HG02943 (cell line): ENCODE measurements at regions not wholly inside any gene's neighbourhood (a gene's known extent, or its start where the extent isn't known, plus 50 kb on each side); places are given as distances from the start of the nearest gene placed in this dataset.

Experiments
- ATAC-seq: cut with Tn5 transposase; IDR thresholded peaks from one replicate; pipeline ENCODE4 v1.9.1; 2021; ENCODE audit warnings: mild to moderate bottlenecking, low read depth, moderate library complexity; ENCODE audit not compliant: unreplicated experiment

DNA sequence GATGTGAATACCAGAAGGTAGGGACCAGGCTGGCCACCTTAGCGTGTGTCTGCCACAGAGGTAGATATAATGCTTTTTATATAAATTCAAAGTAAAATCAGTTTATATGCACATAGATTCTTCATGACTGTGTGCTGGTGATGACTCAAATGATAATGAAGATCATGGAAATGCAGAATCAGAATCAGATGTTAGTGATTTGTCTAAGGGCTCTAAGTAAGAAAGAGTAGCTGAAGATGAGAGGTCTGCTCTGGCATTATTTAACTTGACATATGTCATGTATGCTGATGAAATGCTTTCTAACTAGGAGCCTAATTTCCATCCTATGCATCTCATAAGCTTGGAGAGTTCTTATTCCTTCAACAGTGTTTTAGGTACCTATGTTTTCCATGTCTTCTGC, 50.3 kb upstream of the DPH6 start:
- no peak for ATAC-seq

DNA sequence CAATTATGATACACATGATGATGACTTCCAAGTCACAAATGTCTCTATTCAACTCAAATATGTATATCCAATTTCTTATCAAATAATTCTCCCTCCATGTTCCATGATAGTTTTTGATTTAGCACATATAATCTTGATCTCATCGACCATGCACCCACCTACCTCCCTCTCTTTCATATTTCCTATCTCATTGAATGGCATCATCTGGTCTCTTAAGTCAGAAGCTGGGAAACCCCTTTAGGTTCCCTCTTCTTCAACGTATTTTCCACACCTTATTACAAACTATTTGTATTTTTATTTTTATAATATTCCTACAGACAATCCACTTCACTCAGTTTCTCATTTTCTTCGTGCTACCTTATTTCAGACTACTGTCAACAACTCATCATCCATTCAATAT, 56.9 kb upstream of the DPH6 start:
- ATAC-seq, result no peak

DNA sequence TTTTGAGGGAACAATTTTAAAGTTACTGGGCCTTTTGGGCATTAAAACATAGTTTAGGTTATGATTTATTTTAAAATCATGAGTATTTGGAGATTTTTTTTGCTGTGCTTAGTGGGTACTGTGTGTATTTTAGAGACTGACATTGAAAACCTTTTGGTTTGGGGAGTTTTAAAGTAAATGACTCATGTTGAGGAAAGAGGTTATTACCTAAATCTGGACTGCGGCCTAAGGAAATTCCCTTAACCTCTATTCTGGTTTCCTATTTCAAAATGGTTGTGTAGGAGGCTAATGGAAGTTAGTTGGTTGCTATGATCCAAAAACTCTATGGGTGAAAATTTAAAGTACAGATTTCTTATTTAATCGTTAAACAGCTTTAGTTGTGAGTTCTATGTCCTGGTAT, 57.3 kb upstream of the DPH6 start:
- no peak for ATAC-seq

DNA sequence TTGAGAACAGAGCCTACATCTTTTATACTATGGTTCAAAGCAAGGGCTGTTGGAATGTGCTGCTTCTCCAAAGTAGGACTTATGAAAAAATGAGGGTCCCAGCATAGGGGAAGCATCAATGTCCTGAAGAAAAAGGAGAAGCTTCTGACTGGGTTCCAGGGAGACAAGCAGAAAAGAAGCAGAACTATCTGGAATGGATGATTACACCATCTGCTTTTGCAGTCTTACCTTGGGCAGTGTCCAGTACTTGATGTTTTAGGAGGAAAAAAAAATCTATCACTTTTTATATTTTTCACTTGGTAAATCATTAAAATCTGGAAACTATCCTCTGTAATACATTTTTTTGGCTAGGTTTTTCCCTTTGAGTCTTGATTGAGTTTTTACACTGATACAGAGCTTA, 57.9 kb upstream of the DPH6 start:
- no peak for ATAC-seq

DNA sequence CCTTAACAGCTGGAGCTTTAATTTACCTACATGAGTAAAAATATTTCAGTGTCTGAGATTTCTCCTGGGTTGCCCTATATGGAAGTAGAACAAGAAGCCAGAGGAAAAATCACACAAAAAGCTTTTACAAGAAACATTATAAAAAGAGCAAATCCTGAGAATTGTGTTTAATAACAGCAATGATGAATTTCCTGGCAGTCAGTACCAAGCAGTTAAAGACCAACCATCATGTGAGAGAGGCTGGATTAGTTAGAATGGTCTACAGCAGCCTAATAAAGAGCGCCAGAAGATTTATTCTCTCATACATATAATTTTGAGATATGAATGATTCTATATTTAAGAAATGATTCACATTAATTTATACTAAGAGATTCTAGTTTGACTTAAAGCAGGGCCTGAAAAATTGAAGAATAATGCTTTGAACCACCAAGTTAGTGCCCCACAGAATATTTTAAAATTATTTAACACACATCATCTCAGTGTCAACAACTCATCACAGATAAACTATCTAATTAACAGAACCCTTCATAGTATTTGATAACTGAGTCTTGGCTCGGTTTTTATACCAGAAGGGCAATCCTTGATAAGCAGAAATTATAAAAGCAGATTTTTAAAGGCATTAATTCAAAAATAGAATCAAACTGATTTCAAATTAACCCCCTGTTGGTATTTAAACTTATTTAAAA, 59.9 kb upstream of the DPH6 start:
- no peak for ATAC-seq

DNA sequence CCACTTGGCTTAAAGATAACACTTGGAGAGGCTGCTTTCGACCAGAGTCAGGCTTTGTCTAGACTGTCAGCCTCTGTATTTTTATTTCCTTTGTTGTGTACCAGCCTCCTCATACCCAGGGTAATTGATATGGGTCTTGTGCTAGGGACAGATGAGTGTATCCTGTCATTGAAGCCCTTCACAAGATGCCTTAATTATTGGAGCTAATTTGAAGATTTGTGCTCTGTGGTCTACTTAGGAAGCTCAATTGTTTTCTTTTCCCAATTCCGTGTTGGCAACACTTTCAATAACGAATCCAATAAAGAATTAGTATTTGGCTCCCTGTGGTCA, 60.5 kb upstream of the DPH6 start:
- no peak for ATAC-seq

DNA sequence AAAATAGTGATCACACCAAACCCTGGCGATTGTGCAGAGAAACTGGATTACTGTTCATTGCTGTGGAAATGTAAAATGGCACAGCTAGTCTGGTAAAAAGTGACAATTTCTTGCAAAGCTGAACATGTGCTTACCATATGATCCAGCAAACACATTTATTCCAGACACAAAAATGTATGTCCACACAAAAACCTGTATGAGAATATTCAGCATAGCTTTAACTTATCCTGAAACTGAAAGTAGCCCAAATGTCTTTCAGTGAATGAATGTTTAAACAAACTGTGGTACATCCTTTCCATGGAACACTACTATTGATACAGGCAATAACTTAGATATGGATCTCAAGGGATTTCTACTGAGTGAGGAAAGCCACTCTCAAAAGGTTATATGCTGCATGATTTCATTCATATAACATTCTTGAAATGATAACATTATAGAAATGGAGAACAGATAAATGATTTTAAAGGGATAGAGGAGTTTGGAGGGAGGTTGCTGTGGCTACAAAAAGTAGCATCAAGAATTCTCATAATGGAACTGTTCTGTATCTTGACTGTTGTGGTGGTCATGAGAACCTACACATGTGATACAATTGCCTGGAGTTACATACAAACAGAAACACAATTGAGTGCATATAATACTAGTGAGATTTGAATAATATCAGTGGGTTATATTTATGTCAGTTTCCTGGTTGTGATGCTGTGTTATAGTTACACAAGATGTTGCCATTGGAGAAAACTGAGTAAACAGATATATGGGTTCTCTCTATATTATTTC, 70.7 kb upstream of the DPH6 start:
- no peak for ATAC-seq

DNA sequence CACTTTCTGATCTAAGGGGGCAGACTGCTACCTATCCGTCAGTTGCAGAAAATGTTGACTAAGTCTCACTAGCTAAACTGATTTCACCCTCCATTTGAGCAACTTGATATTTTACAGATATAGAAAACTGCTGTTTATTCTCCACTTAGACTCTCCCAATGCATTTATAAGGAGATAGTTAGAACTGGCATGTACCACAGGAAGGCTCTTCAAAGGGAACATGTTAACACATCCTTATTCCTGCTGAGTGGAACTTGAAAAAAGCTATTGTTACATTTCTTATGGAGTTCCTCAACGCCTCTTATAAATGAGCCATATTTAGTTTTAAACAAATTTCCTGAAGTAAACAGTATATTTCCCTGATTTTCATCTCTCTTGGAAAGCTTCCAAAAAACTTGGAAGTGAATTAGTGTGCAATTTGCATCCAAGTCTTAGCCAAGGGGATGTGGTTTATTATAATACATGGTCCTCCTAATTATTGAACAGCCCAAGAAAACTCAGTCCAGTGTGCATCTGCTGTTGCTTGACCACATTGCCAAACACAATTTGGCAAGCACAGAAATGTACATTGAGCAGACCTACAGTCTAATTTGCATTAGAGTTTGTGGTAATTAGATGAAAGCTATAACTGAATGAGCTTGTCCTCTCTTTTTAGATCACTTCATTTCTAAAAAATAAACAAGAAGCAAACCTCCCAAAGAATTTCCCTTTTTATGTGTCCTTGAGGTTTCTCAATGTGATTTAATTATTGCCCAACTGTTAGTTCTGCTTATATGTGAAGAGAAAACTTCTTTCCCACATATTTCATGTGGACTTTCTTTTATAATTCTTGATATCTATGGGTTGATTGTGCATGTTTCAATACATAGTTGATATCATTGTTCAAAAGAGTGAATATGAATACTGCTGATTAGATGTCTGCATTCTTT, 72.6 kb upstream of the DPH6 start:
- no peak for ATAC-seq

DNA sequence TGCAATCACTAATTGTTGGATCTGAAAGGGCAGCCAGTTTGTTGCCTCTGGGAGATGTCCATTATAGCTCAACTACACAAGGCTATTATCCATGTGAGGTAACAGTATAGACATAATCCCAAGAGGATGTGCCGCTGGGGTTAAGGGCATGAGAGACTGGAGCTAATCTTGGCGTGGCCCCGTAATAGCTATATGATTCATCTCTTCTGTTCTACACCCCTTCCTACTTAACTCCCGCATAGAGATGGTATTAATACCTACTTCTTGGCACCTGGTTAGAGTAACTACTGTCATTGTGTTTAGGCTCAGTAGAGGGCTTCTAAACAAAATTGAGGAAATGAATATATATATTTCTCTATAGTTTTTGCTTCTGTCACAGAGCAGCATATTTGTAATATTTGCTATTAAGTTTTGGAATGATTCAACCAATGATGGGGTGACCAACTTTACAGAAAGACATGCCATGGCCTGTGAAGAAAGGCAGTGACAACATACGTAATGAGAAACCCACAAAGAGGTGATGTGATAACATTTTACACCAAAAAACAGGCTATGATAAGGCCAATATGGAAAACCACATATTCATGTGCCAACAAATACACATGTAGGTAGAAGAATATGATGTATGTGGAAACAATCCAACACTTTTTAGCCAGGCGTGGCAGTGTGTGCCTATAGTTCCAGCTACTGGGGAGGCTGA, 76.8 kb upstream of the DPH6 start:
- ATAC-seq, result no peak

DNA sequence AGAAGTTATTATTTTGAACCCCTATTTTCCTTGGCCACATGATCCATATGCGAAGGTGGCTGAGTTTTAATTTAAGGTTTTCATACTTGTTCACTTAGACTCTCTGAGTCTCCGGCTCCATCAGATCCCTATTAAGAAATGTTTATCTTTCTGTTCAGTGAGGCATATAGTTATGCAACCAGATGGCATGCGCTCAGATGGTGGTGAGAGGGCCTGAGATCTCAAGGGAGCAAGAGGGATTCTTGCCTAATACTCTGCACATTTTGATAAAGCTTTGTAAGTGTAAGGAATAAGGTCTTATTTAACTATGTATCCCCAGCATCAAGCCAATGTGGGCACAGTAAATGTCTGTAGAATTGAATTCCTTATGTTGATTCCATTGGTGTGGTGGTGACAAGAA, 78.9 kb upstream of the DPH6 start:
- no peak for ATAC-seq

DNA sequence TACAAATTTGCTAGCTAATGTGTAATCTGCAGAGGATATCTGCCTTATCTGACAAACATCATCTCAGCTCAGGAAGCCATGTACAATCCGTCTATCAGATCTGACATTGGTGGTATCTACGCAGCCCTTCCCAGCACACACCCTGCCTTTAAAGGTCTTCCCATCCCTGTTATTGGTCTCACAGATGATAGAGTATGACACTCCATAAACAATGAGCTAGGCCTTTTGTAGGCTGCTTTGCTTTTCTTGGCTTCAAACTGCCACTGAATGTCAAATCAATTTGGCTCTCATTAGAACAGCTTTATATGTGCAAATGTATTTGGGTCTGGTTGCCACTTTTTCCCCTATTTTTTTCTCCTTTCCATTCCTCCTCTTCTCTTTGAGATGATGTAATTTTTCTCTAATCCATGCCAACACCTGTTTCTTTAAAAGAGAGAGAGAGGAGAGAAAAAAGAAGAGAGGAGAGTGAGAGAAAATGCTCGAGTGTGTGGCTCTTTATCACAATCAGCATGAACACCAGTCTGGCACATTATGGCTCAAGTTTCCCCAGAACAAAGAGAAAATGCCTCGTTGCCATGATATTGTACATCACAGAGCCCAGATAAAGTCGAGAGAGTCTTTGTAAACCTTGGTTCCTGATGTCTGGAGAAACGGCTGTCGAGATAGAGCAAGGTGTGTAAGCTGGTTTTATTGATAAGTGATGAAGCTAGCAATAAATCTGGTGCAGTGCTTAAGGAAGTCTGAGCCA, 80.8 kb upstream of the DPH6 start:
- no peak for ATAC-seq

DNA sequence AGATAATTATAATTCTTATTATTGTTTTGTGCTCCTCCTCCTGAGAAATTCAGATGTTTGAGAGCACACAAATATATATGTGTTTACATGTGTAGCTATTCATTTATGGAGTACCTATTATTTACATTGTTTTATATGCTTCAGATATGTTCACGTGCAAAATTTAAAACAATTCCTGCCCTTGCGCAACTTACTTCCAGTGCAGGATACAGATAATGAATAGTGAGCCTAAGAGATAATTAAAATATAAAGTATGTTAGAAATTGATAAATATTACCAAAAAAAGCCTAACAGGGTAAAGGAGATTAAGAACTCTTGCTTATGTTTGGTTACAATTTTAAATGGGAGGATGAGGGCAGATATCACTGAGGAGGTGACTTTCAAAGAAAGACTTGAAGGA, 81.7 kb upstream of the DPH6 start:
- ATAC-seq, result no peak

DNA sequence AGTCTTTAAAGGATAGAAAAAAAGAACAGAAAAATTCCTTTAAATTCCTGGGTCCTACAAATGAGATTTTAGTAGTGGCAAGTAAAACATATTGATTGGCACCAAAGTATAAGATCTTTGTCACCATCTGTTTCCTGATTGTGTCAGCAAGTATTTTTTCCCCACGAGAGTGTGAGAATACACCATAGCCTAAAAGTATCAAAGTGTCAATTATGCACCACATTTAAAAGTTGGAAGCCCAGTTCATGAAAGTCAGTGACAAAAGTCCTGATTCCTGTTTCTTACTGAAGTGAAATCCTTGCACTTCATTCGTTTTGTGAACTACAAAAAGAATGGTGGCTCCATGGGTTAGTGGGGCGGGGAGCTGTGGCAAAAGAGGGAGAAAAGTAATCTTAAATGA, 83.8 kb upstream of the DPH6 start:
- no peak for ATAC-seq

DNA sequence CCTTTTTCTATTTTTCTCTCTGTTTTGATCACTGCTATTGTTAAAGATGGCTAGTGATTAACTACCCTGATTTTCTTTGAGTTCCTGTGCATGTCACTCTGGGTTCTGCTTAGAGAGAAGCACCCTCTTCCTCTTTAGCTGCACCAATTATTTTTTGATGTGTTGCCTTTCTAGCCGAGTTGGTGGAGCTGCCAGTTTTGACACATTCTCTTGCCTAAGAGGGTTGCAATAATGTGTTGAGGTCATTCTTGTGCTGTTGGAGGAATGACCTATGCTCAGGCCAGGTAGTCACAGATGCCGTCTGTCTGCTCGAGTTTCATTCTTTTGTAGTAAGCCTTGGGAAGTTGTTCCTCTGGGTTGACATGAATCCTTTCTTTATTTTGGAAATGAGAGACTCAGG, 84.6 kb upstream of the DPH6 start:
- no peak for ATAC-seq

DNA sequence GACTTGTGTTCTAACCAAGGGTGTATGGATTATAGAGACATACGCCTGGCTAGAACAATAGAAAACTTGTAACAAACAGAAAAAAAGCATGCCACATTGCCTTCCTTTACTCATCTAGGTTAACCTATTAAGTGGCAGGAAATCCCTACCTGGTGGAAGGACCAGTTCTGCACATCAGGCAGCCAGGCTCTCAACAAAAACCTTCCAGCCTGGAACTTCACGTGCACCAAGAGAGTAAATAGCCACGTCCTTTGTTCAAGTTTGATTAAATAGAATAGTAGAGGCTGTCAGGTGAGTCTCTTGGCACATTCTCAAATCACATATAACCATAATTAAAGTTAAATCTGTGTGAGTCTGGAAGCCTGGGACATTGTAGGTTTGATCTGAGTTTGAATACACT, 85.0 kb upstream of the DPH6 start:
- ATAC-seq, result no peak

DNA sequence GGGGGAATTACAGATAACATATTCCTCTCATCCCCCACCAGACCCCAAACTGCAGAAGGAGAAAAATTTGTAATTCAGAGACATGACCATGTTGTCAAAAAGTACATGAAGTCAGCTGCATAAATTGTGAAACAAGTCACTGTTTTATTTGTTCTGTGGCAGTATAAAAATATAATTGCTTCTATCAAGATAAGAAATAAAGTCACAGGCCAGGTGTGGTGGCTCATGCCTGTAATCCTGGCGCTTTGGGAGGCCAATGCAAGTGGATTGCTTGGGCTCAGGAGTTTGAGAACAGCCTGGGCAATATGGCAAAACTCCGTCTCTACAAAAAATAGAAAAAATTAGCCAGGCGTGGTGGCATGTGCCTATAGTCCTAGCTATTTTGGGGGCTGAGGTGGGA, 87.7 kb upstream of the DPH6 start:
- no peak for ATAC-seq

DNA sequence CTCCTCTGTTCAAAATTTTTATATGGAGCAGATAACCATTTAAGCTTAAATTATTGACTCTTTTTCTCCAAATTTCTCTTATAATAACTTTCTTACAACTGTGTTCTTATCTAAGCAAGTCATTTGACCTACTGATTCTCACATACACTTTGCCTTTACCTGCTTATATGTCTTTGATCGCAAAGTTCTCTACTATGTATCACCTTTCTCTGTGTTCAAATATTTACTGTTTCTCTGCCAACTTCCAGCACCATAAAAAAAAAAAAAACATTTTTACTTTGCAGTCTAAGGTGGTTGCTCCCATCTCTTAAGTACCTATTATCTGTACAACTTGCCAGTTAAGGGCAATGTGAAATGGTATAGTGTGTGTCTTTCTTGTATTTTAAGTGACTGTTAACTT, 100.8 kb upstream of the DPH6 start:
- ATAC-seq, result no peak

DNA sequence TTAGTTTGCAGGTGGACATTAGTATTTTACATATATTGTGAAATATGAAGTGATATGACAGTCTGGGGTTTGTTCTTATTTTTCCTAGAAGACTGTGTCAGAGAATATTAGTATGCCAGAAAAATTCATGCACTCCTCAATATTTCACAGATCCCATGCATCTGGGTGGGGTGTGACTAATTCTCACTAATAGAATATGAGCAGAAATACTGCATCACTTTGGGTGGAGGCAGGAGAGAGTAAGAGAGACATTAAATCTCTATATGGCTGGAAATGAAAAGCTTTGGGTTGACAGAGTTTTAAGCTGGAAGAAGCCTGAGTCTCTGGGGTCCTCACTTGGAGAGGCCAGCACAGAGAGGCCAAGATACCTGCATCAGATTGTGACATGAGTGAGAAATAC, 101.3 kb upstream of the DPH6 start:
- ATAC-seq, result no peak

DNA sequence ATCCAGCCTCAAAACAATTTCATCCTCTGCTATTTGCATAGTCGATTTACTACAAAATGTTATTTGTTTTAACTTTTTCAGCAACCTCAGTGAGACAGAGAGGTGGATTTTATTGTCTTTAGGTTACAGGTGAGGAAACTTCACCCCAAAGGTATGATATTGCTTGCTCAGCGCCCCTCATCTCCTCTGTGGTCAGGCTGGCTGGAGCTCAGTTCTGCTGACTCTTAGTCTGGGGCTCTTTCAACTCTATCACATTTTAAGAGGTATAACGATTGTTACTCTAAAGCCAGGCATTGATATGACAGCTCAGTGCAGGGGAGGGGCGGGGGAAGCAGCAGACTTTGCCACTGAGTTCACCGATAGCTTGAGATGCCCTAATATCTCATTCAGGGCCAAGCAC, 103.0 kb upstream of the DPH6 start:
- no peak for ATAC-seq

DNA sequence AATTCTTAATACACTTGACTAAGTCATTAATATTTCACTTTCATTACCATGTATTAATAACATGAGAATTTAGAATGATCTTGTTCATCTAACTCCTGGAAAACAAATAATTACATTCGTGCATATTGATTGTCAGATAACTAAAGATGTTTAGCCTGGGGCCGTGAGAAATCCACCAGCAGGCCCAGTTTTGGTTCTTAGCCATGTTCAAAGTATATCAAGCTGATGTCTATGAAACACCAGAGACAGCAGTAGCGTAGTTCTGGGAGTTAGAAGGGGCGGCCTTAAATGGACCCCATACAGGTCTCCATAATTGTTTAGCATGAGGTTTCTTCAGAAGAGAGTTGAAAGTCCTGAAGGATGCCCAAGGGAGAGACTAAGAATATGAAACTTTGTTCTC, 103.6 kb upstream of the DPH6 start:
- ATAC-seq, result no peak
